ENCODE measurements at regions not wholly inside any gene's neighbourhood (a gene's known extent, or its start where the extent isn't known, plus 50 kb on each side); places are given as distances from the start of the nearest gene placed in this dataset.

DNA sequence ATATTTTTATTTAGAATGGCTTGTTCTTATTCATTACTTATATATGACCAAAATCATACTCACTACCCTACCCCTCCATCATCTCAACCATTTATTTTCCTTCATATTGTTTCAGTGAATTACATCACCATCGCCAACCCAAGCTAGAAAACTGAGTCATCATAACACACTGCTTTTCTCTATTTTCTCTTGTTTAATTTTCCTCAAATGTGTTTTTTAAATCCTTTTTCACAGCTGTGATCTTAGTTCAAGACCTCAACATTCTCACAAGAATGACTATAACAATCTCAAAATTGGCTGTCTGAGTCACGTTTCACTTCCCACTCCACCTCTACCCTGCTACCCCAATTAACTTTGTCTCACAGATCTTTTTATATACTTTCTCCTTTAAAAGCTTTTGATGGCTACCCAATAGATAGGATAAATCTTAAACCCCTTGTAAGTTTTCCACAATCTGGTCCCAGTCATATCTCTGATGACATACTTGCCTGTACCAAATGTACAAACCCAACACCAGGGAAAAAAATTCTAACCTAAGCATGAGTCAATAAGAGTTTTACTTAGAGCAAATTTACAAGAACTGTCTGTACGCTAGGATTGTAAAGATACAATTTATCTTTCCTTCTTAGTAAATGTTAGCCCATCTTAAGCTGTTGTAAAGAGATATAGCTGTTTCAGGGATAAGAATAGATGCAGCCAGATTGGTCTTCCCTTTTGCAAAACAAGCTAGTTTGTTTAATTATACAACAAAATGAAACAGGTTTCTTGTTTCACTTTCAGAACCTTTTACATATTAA, 635.1 kb upstream of the SLC39A10 start:
- intact Hi-C loops (cut with DNase I; ENCODE audit: low total_unique reads) = no loop called here
- TF ChIP-seq POLR2A (IDR thresholded peaks at IDR 0.05) (no peak), CTCF (IDR thresholded peaks at IDR 0.05) (no peak)
- no peak for DNase-seq (ENCODE audit: low spot score in 2 of 2)
- H3K4me3 ChIP-seq (ENCODE audit: low read depth, poor library complexity, severe bottlenecking) = no peak overlapping the region
- 89 to 97% methylated on average over 3 of the region's 3 CpGs for WGBS, 2 donors

DNA sequence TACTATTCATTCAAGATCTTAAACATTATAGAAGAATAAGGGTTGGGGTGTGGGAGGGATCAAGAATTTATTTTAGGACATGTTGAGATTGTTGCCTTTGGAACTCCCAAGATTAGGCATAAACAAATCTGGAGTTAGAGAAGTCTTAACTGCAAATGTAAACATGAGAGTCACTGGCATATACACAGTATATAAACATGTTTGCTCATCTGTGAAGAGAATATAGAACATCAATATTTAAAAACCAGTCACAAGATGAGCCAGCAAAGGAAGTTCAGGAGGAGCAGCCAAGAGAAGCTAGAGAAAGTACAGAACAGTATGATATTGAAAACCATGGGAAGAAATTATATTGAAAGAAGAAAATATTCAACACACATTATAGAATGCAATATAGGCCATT, 638.6 kb upstream of the SLC39A10 start:
- intact Hi-C loops (cut with DNase I; ENCODE audit: low total_unique reads) = no loop called here
- no peak overlapping the region for H3K4me3 ChIP-seq (ENCODE audit: low read depth, poor library complexity, severe bottlenecking)
- DNase-seq (ENCODE audit: low spot score in 2 of 2) = no peak
- no peak for TF ChIP-seq CTCF (IDR thresholded peaks at IDR 0.05)
- TF ChIP-seq POLR2A (IDR thresholded peaks at IDR 0.05) = no peak

DNA sequence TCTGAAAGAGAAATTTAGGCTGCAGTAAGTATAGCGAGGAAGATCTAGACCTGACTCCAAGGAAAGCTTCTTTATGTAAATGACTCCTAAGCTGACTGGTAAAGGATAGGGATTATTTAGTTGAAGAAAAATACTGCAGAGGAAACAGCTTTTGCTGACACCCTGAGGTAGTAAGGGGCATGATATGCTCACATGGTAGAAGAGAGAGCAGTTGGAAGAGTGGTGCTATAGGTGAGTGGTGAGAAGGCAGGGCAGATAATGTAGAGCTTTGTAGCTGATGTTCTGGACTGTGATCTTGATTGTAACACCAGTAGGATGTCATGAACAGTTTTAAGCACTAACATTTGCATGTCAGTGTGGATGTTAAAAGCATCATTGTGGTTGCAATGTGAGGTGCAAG, 639.1 kb upstream of the SLC39A10 start:
- no peak for DNase-seq (ENCODE audit: low spot score in 2 of 2)
- 87 to 93% methylated on average over 1 of the region's 1 CpG for WGBS, 2 donors
- no peak overlapping the region for H3K4me3 ChIP-seq (ENCODE audit: low read depth, poor library complexity, severe bottlenecking)
- TF ChIP-seq CTCF (IDR thresholded peaks at IDR 0.05) = no peak
- TF ChIP-seq POLR2A (IDR thresholded peaks at IDR 0.05) = no peak
- intact Hi-C loops (cut with DNase I; ENCODE audit: low total_unique reads) = no loop called here

- 45 to 48% methylated on average over 2 of the region's 2 CpGs for WGBS, 2 donors
- TF ChIP-seq POLR2A (IDR thresholded peaks at IDR 0.05) (no peak), CTCF (IDR thresholded peaks at IDR 0.05) (no peak)
- intact Hi-C loops (cut with DNase I; ENCODE audit: low total_unique reads) = no loop called here
- no peak for DNase-seq (ENCODE audit: low spot score in 2 of 2)
- no peak overlapping the region for H3K4me3 ChIP-seq (ENCODE audit: low read depth, poor library complexity, severe bottlenecking)
These were observed 640.2 kb upstream of the SLC39A10 start for GRCh38 chr2:195016841-195017240.

GRCh38 chr2:195009202-195009601, 647.8 kb upstream of the SLC39A10 start:
- no peak for TF ChIP-seq POLR2A (IDR thresholded peaks at IDR 0.05)
- TF ChIP-seq CTCF (IDR thresholded peaks at IDR 0.05) = no peak
- intact Hi-C loops (cut with DNase I; ENCODE audit: low total_unique reads) = no loop called here
- WGBS, 2 donors = 53 to 56% methylated on average over 8 of the region's 8 CpGs
- H3K4me3 ChIP-seq (ENCODE audit: low read depth, poor library complexity, severe bottlenecking) = no peak overlapping the region
- DNase-seq (ENCODE audit: low spot score in 2 of 2) = no peak

GRCh38 chr2:195006856-195007255, 650.2 kb upstream of the SLC39A10 start:
- intact Hi-C loops (cut with DNase I; ENCODE audit: low total_unique reads) = no loop called here
- TF ChIP-seq CTCF (IDR thresholded peaks at IDR 0.05) = no peak
- no peak for TF ChIP-seq POLR2A (IDR thresholded peaks at IDR 0.05)
- no peak for DNase-seq (ENCODE audit: low spot score in 2 of 2)
- no peak overlapping the region for H3K4me3 ChIP-seq (ENCODE audit: low read depth, poor library complexity, severe bottlenecking)
- 55 to 58% methylated on average over 5 of the region's 5 CpGs for WGBS, 2 donors

Measured in lower leg skin (tissue), 4 donors.